ENCODE measurements at regions not wholly inside any gene's neighbourhood (a gene's known extent, or its start where the extent isn't known, plus 50 kb on each side); places are given as distances from the start of the nearest gene placed in this dataset.

- TF ChIP-seq CTCF (IDR thresholded peaks at IDR 0.05) (no peak), POLR2AphosphoS5 (IDR thresholded peaks at IDR 0.05) (no peak), POLR2A (IDR thresholded peaks at IDR 0.05; ENCODE audit: low read depth) (no peak)
These were observed 132.9 kb upstream of the GJB5 start for GRCh38 chr1:34621916-34622315.

All from esophagus muscularis mucosa (tissue), 3 donors.